ENCODE measurements at regions not wholly inside any gene's neighbourhood (a gene's known extent, or its start where the extent isn't known, plus 50 kb on each side); places are given as distances from the start of the nearest gene placed in this dataset.

DNA sequence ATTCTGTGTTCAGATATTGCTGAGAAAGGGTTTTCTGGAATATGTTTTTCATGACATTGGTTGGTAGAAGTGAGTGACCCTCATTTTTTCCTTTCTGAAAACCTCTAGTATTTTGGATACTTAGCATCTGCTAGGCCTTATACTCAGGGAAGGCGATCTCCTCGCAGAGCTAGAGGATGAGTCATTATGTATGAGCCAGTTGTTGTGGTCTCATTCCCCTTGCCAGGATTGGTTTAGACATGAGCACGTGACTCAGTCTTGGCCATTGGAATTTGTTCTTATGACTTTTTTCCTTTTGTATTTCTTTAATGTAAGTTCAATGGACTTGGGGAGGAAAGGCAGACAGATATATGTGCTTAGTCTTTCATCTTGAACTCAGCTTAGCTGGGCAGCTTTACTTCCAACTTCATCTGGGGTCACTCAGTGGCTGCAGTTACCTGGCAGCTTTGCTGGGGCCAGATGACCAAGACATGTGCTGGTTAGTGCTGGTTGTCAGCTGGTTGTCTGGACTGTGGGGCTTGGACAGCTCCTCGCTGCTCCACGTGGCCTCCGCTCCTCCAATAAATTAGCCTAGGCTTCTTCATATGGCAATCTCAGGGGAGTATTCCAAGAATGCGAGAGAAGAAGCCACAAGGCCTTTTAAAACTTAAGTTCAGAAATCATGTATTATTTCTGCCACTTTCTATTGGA is 207.5 kb downstream of the IL20RB start:
- Histone ChIP-seq H3K27ac (ENCODE audit: low read depth in 1 of 2, low read length in 2 of 2) (no peak overlapping the region), H3K4me1 (ENCODE audit: control insufficient read depth in 4 of 4, insufficient read depth in 4 of 4, low read length in 3 of 4) (no peaks in the 10 kb centered on the region), H3K4me3 (ENCODE audit: low read depth in 1 of 3, low read length in 3 of 3) (no peak overlapping the region), H3K36me3 (ENCODE audit: control insufficient read depth in 4 of 4, insufficient read depth in 3 of 4, low read depth in 1 of 4, low read length in 3 of 4) (no peaks in the 10 kb centered on the region), H3K27me3 (ENCODE audit: control insufficient read depth in 4 of 4, insufficient read depth in 4 of 4, low read length in 3 of 4) (peaks cover 0 to 3% (median 0%) of the 10 kb centered on the region in 4 donors), H3K9ac (ENCODE audit: low read depth in 1 of 2, low read length in 2 of 2) (no peak overlapping the region), H3K9me3 (ENCODE audit: control insufficient read depth in 4 of 4, low read length in 3 of 4) (no peaks in the 10 kb centered on the region)
- TF ChIP-seq SP1 (IDR thresholded peaks at IDR 0.05) = no peak
- TF ChIP-seq NR2F2 (IDR thresholded peaks at IDR 0.05) = no peak
- TF ChIP-seq TAF1 (conservative IDR thresholded peaks at IDR 0.05) = no peak
- no peak for TF ChIP-seq RXRA (IDR thresholded peaks at IDR 0.05)
- TF ChIP-seq RAD21 (IDR thresholded peaks at IDR 0.05) = no peak
- TF ChIP-seq, protein P1, sequence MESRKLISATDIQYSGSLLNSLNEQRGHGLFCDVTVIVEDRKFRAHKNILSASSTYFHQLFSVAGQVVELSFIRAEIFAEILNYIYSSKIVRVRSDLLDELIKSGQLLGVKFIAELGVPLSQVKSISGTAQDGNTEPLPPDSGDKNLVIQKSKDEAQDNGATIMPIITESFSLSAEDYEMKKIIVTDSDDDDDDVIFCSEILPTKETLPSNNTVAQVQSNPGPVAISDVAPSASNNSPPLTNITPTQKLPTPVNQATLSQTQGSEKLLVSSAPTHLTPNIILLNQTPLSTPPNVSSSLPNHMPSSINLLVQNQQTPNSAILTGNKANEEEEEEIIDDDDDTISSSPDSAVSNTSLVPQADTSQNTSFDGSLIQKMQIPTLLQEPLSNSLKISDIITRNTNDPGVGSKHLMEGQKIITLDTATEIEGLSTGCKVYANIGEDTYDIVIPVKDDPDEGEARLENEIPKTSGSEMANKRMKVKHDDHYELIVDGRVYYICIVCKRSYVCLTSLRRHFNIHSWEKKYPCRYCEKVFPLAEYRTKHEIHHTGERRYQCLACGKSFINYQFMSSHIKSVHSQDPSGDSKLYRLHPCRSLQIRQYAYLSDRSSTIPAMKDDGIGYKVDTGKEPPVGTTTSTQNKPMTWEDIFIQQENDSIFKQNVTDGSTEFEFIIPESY (IDR thresholded peaks at IDR 0.05) = no peak
- no peak for TF ChIP-seq GABPA (IDR thresholded peaks at IDR 0.05 in 1 of 2, conservative IDR thresholded peaks at IDR 0.05 in 1 of 2)
- TF ChIP-seq, protein P2, sequence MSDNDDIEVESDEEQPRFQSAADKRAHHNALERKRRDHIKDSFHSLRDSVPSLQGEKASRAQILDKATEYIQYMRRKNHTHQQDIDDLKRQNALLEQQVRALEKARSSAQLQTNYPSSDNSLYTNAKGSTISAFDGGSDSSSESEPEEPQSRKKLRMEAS (IDR thresholded peaks at IDR 0.05) = no peak
- TF ChIP-seq YY1 (IDR thresholded peaks at IDR 0.05) = no peak
- TF ChIP-seq JUND (IDR thresholded peaks at IDR 0.05) = no peak
- TF ChIP-seq, protein P3, sequence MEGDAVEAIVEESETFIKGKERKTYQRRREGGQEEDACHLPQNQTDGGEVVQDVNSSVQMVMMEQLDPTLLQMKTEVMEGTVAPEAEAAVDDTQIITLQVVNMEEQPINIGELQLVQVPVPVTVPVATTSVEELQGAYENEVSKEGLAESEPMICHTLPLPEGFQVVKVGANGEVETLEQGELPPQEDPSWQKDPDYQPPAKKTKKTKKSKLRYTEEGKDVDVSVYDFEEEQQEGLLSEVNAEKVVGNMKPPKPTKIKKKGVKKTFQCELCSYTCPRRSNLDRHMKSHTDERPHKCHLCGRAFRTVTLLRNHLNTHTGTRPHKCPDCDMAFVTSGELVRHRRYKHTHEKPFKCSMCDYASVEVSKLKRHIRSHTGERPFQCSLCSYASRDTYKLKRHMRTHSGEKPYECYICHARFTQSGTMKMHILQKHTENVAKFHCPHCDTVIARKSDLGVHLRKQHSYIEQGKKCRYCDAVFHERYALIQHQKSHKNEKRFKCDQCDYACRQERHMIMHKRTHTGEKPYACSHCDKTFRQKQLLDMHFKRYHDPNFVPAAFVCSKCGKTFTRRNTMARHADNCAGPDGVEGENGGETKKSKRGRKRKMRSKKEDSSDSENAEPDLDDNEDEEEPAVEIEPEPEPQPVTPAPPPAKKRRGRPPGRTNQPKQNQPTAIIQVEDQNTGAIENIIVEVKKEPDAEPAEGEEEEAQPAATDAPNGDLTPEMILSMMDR (IDR thresholded peaks at IDR 0.05; ENCODE audit: low read depth, low read length, missing input control) = no peak
- no peak for TF ChIP-seq HNF4G (IDR thresholded peaks at IDR 0.05)
- TF ChIP-seq, protein P4, sequence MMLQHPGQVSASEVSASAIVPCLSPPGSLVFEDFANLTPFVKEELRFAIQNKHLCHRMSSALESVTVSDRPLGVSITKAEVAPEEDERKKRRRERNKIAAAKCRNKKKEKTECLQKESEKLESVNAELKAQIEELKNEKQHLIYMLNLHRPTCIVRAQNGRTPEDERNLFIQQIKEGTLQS (IDR thresholded peaks at IDR 0.05) = no peak
- TF ChIP-seq, protein P5, sequence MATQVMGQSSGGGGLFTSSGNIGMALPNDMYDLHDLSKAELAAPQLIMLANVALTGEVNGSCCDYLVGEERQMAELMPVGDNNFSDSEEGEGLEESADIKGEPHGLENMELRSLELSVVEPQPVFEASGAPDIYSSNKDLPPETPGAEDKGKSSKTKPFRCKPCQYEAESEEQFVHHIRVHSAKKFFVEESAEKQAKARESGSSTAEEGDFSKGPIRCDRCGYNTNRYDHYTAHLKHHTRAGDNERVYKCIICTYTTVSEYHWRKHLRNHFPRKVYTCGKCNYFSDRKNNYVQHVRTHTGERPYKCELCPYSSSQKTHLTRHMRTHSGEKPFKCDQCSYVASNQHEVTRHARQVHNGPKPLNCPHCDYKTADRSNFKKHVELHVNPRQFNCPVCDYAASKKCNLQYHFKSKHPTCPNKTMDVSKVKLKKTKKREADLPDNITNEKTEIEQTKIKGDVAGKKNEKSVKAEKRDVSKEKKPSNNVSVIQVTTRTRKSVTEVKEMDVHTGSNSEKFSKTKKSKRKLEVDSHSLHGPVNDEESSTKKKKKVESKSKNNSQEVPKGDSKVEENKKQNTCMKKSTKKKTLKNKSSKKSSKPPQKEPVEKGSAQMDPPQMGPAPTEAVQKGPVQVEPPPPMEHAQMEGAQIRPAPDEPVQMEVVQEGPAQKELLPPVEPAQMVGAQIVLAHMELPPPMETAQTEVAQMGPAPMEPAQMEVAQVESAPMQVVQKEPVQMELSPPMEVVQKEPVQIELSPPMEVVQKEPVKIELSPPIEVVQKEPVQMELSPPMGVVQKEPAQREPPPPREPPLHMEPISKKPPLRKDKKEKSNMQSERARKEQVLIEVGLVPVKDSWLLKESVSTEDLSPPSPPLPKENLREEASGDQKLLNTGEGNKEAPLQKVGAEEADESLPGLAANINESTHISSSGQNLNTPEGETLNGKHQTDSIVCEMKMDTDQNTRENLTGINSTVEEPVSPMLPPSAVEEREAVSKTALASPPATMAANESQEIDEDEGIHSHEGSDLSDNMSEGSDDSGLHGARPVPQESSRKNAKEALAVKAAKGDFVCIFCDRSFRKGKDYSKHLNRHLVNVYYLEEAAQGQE (IDR thresholded peaks at IDR 0.05) = no peak
- no peak for TF ChIP-seq HNF4A (conservative IDR thresholded peaks at IDR 0.05)
- no peak for TF ChIP-seq FOXA1 (IDR thresholded peaks at IDR 0.05)
- TF ChIP-seq FOXA2 (IDR thresholded peaks at IDR 0.05) = no peak
- no peak for TF ChIP-seq EGR1 (IDR thresholded peaks at IDR 0.05; ENCODE audit: low read depth in 2 of 2)
- DNase-seq (ENCODE audit: low spot score) = no peak
- WGBS = 85% methylated on average over 7 of the region's 7 CpGs

All from liver (tissue), 8 donors.